NB4 (cell line): ENCODE measurements at regions not wholly inside any gene's neighbourhood (a gene's known extent, or its start where the extent isn't known, plus 50 kb on each side); places are given as distances from the start of the nearest gene placed in this dataset.
A peak's percentile ranks its signal among the peaks of the same experiment; 100 is the strongest.

Experiments used
- DNase-seq: peaks from one replicate; pipeline ENCODE4 v3.0.0; 2010; ENCODE audit warnings: low read depth
- H3K4me3 ChIP-seq: one replicate; pipeline ENCODE4 v1.5.1; 2011; ENCODE audit warnings: mild to moderate bottlenecking, low read depth, low read length, moderate library complexity
- CTCF ChIP-seq: IDR thresholded peaks from one replicate; pipeline ENCODE4 v1.5.1; 2012; ENCODE audit warnings: low read depth, low read length
- MAX ChIP-seq: IDR thresholded peaks from 2 replicates; pipeline ENCODE4 v1.6.1; 2011; ENCODE audit warnings: low read depth, low read length
- MYC ChIP-seq: IDR thresholded peaks from 2 replicates; pipeline ENCODE4 v1.6.1; 2011; ENCODE audit warnings: low read depth, low read length
- POLR2A ChIP-seq: IDR thresholded peaks from 2 replicates; pipeline ENCODE4 v1.6.1; 2011; ENCODE audit warnings: mild to moderate bottlenecking; ENCODE audit not compliant: insufficient read length; ENCODE audit errors: extremely low read depth

GRCh38 chr4:24736066-24736465 is 59.3 kb upstream of the SOD3 start:
- no peak overlapping the region for H3K4me3 ChIP-seq
- peak; percentile 28 for DNase-seq
- TF ChIP-seq MYC (no peak), MAX (no peak), POLR2A (no peak), CTCF (peak; percentile 51)

- no peak for DNase-seq
- TF ChIP-seq POLR2A = no peak
- no peak for TF ChIP-seq CTCF
- no peak for TF ChIP-seq MAX
- no peak for TF ChIP-seq MYC
- no peak overlapping the region for H3K4me3 ChIP-seq
Measured at GRCh38 chr4:24741910-24742309, 53.5 kb upstream of the SOD3 start.

GRCh38 chr4:24742335-24742734 is 53.0 kb upstream of the SOD3 start:
- H3K4me3 ChIP-seq = no peak overlapping the region
- DNase-seq = no peak
- TF ChIP-seq MAX = no peak
- TF ChIP-seq CTCF = no peak
- TF ChIP-seq POLR2A = no peak
- no peak for TF ChIP-seq MYC

GRCh38 chr4:24742773-24743172 is 52.6 kb upstream of the SOD3 start:
- H3K4me3 ChIP-seq = no peak overlapping the region
- TF ChIP-seq MAX (no peak), CTCF (no peak), MYC (no peak), POLR2A (no peak)
- no peak for DNase-seq

GRCh38 chr4:24743206-24743605 is 52.2 kb upstream of the SOD3 start:
- no peak for DNase-seq
- H3K4me3 ChIP-seq = no peak overlapping the region
- TF ChIP-seq MYC (no peak), MAX (no peak), CTCF (no peak), POLR2A (no peak)

- no peak for TF ChIP-seq POLR2A
- TF ChIP-seq MAX = no peak
- TF ChIP-seq CTCF = no peak
- no peak for TF ChIP-seq MYC
- DNase-seq = no peak
- no peak overlapping the region for H3K4me3 ChIP-seq
Measured at GRCh38 chr4:24743927-24744326, 51.4 kb upstream of the SOD3 start.
